Colonic mucosa (tissue), 4 donors: ENCODE measurements at regions not wholly inside any gene's neighbourhood (a gene's known extent, or its start where the extent isn't known, plus 50 kb on each side); places are given as distances from the start of the nearest gene placed in this dataset.

Experiments used
- DNase-seq: peaks from one replicate; pipeline ENCODE4 v3.0.0-alpha.2; 2020
- H3K27ac ChIP-seq: fragments of 200-600 bp; one replicate; pipeline ENCODE4 v1.8.0; 2021
- H3K27me3 ChIP-seq: fragments of 200-600 bp; one replicate; pipeline ENCODE4 v1.8.0; 2021
- H3K36me3 ChIP-seq: fragments of 200-600 bp; one replicate; pipeline ENCODE4 v1.8.0; 2021
- H3K4me1 ChIP-seq: fragments of 200-600 bp; one replicate; pipeline ENCODE4 v1.8.0; 2021; ENCODE audit warnings: mild to moderate bottlenecking
- H3K4me3 ChIP-seq: fragments of 200-600 bp; one replicate; pipeline ENCODE4 v1.8.0; 2021
- H3K9ac ChIP-seq, 2 donors: one replicate each; pipeline ENCODE4 v1.7.0; 2013; ENCODE audit warnings: control low read depth in 2 of 2, low read depth in 2 of 2, low read length in 2 of 2
- H3K9me3 ChIP-seq: fragments of 200-600 bp; one replicate; pipeline ENCODE4 v1.8.0; 2021
- intact Hi-C: fragments of 100-400 bp; cut with DNase I; formaldehyde crosslinking; loops from one replicate; pipeline ENCODE4 v1.14.1; 2022
- TF ChIP-seq, protein P1 (sequence below): fragments of 200-600 bp; IDR thresholded peaks from one replicate; pipeline ENCODE4 v1.8.0; 2022; ENCODE audit warnings: antibody characterized with exemption, mild to moderate bottlenecking
- donor health status: healthy.
- donor health status: DM: no; HTN: no; CAD: no.
- donor health status: DM: no; HTN: no; CAD: no.

- H3K27me3 ChIP-seq: no peaks in the 10 kb centered on the region
- intact Hi-C loops: no loop called here
- H3K4me1 ChIP-seq: no peaks in the 10 kb centered on the region
- no peak overlapping the region for H3K27ac ChIP-seq
- TF ChIP-seq, protein P1, sequence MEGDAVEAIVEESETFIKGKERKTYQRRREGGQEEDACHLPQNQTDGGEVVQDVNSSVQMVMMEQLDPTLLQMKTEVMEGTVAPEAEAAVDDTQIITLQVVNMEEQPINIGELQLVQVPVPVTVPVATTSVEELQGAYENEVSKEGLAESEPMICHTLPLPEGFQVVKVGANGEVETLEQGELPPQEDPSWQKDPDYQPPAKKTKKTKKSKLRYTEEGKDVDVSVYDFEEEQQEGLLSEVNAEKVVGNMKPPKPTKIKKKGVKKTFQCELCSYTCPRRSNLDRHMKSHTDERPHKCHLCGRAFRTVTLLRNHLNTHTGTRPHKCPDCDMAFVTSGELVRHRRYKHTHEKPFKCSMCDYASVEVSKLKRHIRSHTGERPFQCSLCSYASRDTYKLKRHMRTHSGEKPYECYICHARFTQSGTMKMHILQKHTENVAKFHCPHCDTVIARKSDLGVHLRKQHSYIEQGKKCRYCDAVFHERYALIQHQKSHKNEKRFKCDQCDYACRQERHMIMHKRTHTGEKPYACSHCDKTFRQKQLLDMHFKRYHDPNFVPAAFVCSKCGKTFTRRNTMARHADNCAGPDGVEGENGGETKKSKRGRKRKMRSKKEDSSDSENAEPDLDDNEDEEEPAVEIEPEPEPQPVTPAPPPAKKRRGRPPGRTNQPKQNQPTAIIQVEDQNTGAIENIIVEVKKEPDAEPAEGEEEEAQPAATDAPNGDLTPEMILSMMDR: no peak
- H3K36me3 ChIP-seq: no peaks in the 10 kb centered on the region
- DNase-seq: no peak
- H3K9me3 ChIP-seq: no peaks in the 10 kb centered on the region
- no peak overlapping the region for H3K4me3 ChIP-seq
- no peak overlapping the region for H3K9ac ChIP-seq
Measured at GRCh38 chr21:28247454-28248020, 745.1 kb downstream of the LTN1 start.

GRCh38 chr21:28240586-28240985 lies 752.1 kb downstream of the LTN1 start:
- no peak overlapping the region for H3K4me3 ChIP-seq
- H3K9me3 ChIP-seq: no peaks in the 10 kb centered on the region
- H3K27me3 ChIP-seq: no peaks in the 10 kb centered on the region
- no peak overlapping the region for H3K9ac ChIP-seq
- no peaks in the 10 kb centered on the region for H3K36me3 ChIP-seq
- no peaks in the 10 kb centered on the region for H3K4me1 ChIP-seq
- no peak for DNase-seq
- H3K27ac ChIP-seq: no peak overlapping the region
- intact Hi-C loops: no loop called here
- TF ChIP-seq, protein P1: no peak

- TF ChIP-seq, protein P1: no peak
- Histone ChIP-seq H3K9ac (no peak overlapping the region), H3K27ac (no peak overlapping the region), H3K4me1 (no peaks in the 10 kb centered on the region), H3K4me3 (no peak overlapping the region), H3K9me3 (no peaks in the 10 kb centered on the region), H3K27me3 (no peaks in the 10 kb centered on the region), H3K36me3 (no peaks in the 10 kb centered on the region)
- intact Hi-C loops: no loop called here
- DNase-seq: no peak
Measured at GRCh38 chr21:28239340-28239739, 753.3 kb downstream of the LTN1 start.

DNA sequence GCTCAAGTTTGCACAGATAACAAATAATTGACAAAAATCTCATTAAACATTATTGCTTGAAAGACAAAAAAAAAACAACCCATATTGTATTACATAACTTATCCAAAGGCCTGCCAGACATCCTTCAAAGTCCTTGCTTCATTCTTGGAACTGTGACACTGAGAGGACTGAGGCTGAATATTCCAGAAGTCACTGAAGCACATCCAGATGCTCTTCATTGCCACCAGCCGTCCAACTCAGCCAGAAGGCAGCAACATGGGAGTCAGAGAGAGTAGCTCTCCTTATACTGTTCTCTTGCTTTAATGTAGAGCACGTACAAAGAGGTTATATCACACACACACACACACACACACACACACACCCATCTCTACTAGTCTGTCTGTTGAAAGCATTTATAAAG lies 755.0 kb downstream of the LTN1 start:
- TF ChIP-seq, protein P1: no peak
- Histone ChIP-seq H3K27me3 (no peaks in the 10 kb centered on the region), H3K27ac (no peak overlapping the region), H3K4me3 (no peak overlapping the region), H3K9ac (no peak overlapping the region), H3K36me3 (no peaks in the 10 kb centered on the region), H3K9me3 (no peaks in the 10 kb centered on the region), H3K4me1 (no peaks in the 10 kb centered on the region)
- no peak for DNase-seq
- intact Hi-C loops: no loop called here

DNA sequence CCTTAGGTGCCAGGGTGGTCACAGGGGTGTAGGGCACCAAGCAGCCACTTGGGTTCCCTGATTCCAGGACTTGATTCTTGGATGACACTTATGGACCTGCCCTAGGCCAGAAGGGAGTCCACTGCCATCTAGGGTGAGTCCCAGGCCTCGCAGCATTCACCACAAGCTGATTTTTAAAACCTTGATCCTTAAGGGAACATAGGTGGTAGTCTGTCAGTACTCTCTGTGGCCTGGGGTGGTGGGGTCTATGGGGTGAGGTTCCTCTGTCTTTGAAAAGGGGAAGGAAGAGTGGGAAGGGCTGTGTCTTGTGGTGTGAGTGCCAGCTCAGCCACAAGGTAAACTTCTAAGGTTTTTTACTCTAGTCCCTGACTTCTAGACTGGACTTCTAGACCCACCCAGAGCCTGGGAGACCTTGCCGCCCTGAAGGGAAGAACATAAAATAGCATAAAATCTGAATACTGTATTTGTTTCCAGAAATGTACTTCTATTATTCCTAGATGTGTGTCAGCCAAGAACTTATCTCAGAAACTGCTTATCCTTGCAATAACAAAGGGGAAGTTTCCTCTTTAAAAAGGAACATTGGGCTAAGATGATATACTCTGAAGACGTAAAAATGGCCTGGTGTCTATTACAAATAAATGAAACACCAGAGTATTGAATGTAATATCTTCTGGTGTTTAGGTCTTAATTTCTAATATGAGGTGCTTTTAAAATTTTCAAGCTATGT lies 757.3 kb downstream of the LTN1 start:
- H3K9me3 ChIP-seq: no peaks in the 10 kb centered on the region
- H3K36me3 ChIP-seq: no peaks in the 10 kb centered on the region
- TF ChIP-seq, protein P1: no peak
- intact Hi-C loops: no loop called here
- no peak overlapping the region for H3K27ac ChIP-seq
- no peak overlapping the region for H3K9ac ChIP-seq
- no peak overlapping the region for H3K4me3 ChIP-seq
- no peaks in the 10 kb centered on the region for H3K27me3 ChIP-seq
- DNase-seq: no peak
- H3K4me1 ChIP-seq: no peaks in the 10 kb centered on the region
